ENCODE measurements at regions not wholly inside any gene's neighbourhood (a gene's known extent, or its start where the extent isn't known, plus 50 kb on each side); places are given as distances from the start of the nearest gene placed in this dataset.

GRCh38 chr16:51936846-51937245 is 610.1 kb downstream of the TOX3 start:
- TF ChIP-seq CTCF (IDR thresholded peaks at IDR 0.05): no peak
- DNase-seq (no peak), ATAC-seq (no peak)
- Histone ChIP-seq H3K9me3 (no peaks in the 10 kb centered on the region), H3K4me3 (no peak overlapping the region), H3K27ac (no peak overlapping the region), H3K4me1 (no peaks in the 10 kb centered on the region), H3K36me3 (no peaks in the 10 kb centered on the region), H3K27me3 (no peaks in the 10 kb centered on the region)
- intact Hi-C loops (cut with DNase I): no loop called here

- Histone ChIP-seq H3K4me3 (no peak overlapping the region), H3K36me3 (no peaks in the 10 kb centered on the region), H3K4me1 (no peaks in the 10 kb centered on the region), H3K27ac (no peak overlapping the region), H3K9me3 (no peaks in the 10 kb centered on the region), H3K27me3 (no peaks in the 10 kb centered on the region)
- ATAC-seq (no peak), DNase-seq (no peak)
- intact Hi-C loops (cut with DNase I): no loop called here
- no peak for TF ChIP-seq CTCF (IDR thresholded peaks at IDR 0.05)
These were observed 614.6 kb downstream of the TOX3 start for GRCh38 chr16:51932317-51932716.

- intact Hi-C loops (cut with DNase I): no loop called here
- TF ChIP-seq CTCF (IDR thresholded peaks at IDR 0.05): no peak
- Histone ChIP-seq H3K36me3 (no peaks in the 10 kb centered on the region), H3K4me3 (no peak overlapping the region), H3K4me1 (no peaks in the 10 kb centered on the region), H3K27ac (no peak overlapping the region), H3K27me3 (no peaks in the 10 kb centered on the region), H3K9me3 (no peaks in the 10 kb centered on the region)
- no peak for ATAC-seq
- no peak for DNase-seq
These were observed 615.3 kb downstream of the TOX3 start for GRCh38 chr16:51931653-51932052.

GRCh38 chr16:51924744-51925143 is 622.2 kb downstream of the TOX3 start:
- no peaks in the 10 kb centered on the region for H3K36me3 ChIP-seq
- intact Hi-C loops (cut with DNase I): no loop called here
- DNase-seq (no peak), ATAC-seq (no peak)
- H3K27me3 ChIP-seq: no peaks in the 10 kb centered on the region
- no peak overlapping the region for H3K27ac ChIP-seq
- no peaks in the 10 kb centered on the region for H3K9me3 ChIP-seq
- no peak for TF ChIP-seq CTCF (IDR thresholded peaks at IDR 0.05)
- no peaks in the 10 kb centered on the region for H3K4me1 ChIP-seq
- no peak overlapping the region for H3K4me3 ChIP-seq

GRCh38 chr16:51922476-51922875 is 624.5 kb downstream of the TOX3 start:
- TF ChIP-seq CTCF (IDR thresholded peaks at IDR 0.05): no peak
- Histone ChIP-seq H3K9me3 (no peaks in the 10 kb centered on the region), H3K4me1 (no peaks in the 10 kb centered on the region), H3K27ac (no peak overlapping the region), H3K27me3 (no peaks in the 10 kb centered on the region), H3K36me3 (no peaks in the 10 kb centered on the region), H3K4me3 (no peak overlapping the region)
- intact Hi-C loops (cut with DNase I): no loop called here
- DNase-seq (no peak), ATAC-seq (no peak)
